Prostate gland (tissue), 2 donors: ENCODE measurements at regions not wholly inside any gene's neighbourhood (a gene's known extent, or its start where the extent isn't known, plus 50 kb on each side); places are given as distances from the start of the nearest gene placed in this dataset.

Source experiments
- DNase-seq: peaks from one replicate; pipeline ENCODE4 v3.0.0-alpha.2; 2019; ENCODE audit warnings: low spot score
- H3K27ac ChIP-seq, 2 donors: fragments of 200-600 bp; sonication (generic); 2 replicates each; pipeline ENCODE4 v1.5.1; 2017 to 2019
- H3K27me3 ChIP-seq: fragments of 200-600 bp; sonication (generic); replicated peaks from 2 replicates; pipeline ENCODE4 v1.5.1; 2019; ENCODE audit not compliant: insufficient read depth
- H3K36me3 ChIP-seq, 2 donors: fragments of 200-600 bp; sonication (generic); 1 replicate in 1 of 2; 2 replicates in 1 of 2; pipeline versions ENCODE4 v1.5.1 to v1.8.1; 2017 to 2019
- H3K4me1 ChIP-seq: fragments of 200-600 bp; sonication (generic); replicated peaks from 2 replicates; pipeline ENCODE4 v1.5.1; 2019
- H3K4me3 ChIP-seq, 2 donors: fragments of 200-600 bp; sonication (generic); 2 replicates each; pipeline ENCODE4 v1.5.1; 2017 to 2019
- H3K9me3 ChIP-seq: fragments of 200-600 bp; sonication (generic); 2 replicates; pipeline ENCODE4 v1.5.1; 2017
- CTCF ChIP-seq, 4 experiments: fragments of 200-600 bp in 2 of 4; fragments of 450-650 bp in 2 of 4; sonication (generic) in 2 of 4; IDR thresholded peaks; 1 replicate in 3 of 4; 2 replicates in 1 of 4; pipeline ENCODE4 v1.5.1; 2016 to 2019; ENCODE audit warnings: antibody characterized with exemption in 4 of 4, mild to moderate bottlenecking in 2 of 4, moderate library complexity in 2 of 4
- POLR2A ChIP-seq: fragments of 450-650 bp; IDR thresholded peaks from one replicate; pipeline ENCODE4 v1.6.1; 2016; ENCODE audit warnings: antibody characterized with exemption, mild to moderate bottlenecking
- POLR2AphosphoS5 ChIP-seq: sonication (generic); formaldehyde crosslinking; IDR thresholded peaks from one replicate; pipeline ENCODE4 v1.6.1; 2017; ENCODE audit warnings: antibody characterized with exemption
- WGBS: methylation state at CpG from one replicate; pipeline ENCODE4 v1.1.5; 2018; 5-methylcytosine and 5-hydroxymethylcytosine counted together
- intact Hi-C: fragments of 100-400 bp; cut with DNase I; formaldehyde crosslinking; loops from one replicate; pipeline ENCODE4 v1.14.2; 2022

- no peak for DNase-seq
- Histone ChIP-seq H3K4me1 (no peaks in the 10 kb centered on the region), H3K27ac (no peak overlapping the region), H3K4me3 (no peak overlapping the region), H3K36me3 (no peaks in the 10 kb centered on the region), H3K27me3 (no peaks in the 10 kb centered on the region), H3K9me3 (no peaks in the 10 kb centered on the region)
- intact Hi-C loops, result no loop called here
- no peak for TF ChIP-seq POLR2A
- TF ChIP-seq CTCF (IDR thresholded peaks at IDR 0.05), result no peak
- no peak for TF ChIP-seq POLR2AphosphoS5
These were observed 268.6 kb upstream of the PLSCR5 start for GRCh38 chr3:146873748-146874147.

- intact Hi-C loops, result no loop called here
- no peaks in the 10 kb centered on the region for H3K36me3 ChIP-seq
- no peaks in the 10 kb centered on the region for H3K4me1 ChIP-seq
- no peak for TF ChIP-seq CTCF (IDR thresholded peaks at IDR 0.05)
- no peak for TF ChIP-seq POLR2A
- TF ChIP-seq POLR2AphosphoS5, result no peak
- H3K27ac ChIP-seq, result no peak overlapping the region
- no peaks in the 10 kb centered on the region for H3K9me3 ChIP-seq
- DNase-seq, result no peak
- 34% methylated on average over 7 of the region's 7 CpGs for WGBS
- no peak overlapping the region for H3K4me3 ChIP-seq
- no peaks in the 10 kb centered on the region for H3K27me3 ChIP-seq
These were observed 260.1 kb upstream of the PLSCR5 start for GRCh38 chr3:146865175-146865755.

GRCh38 chr3:146861262-146861661 is 256.1 kb upstream of the PLSCR5 start:
- WGBS, result 93% methylated on average over 3 of the region's 3 CpGs
- H3K27ac ChIP-seq, result no peak overlapping the region
- no peak overlapping the region for H3K4me3 ChIP-seq

GRCh38 chr3:146854523-146854922 is 249.4 kb upstream of the PLSCR5 start:
- Histone ChIP-seq H3K4me1 (no peaks in the 10 kb centered on the region), H3K4me3 (no peak overlapping the region), H3K27me3 (no peaks in the 10 kb centered on the region), H3K9me3 (no peaks in the 10 kb centered on the region), H3K36me3 (no peaks in the 10 kb centered on the region), H3K27ac (no peak overlapping the region)
- TF ChIP-seq CTCF (IDR thresholded peaks at IDR 0.05) (no peak), POLR2AphosphoS5 (no peak), POLR2A (no peak)
- 88% methylated on average over 4 of the region's 4 CpGs for WGBS
- DNase-seq, result no peak
- intact Hi-C loops, result no loop called here

More at GRCh38 chr3:146861262-146861661, 256.1 kb upstream of the PLSCR5 start:
- Histone ChIP-seq H3K36me3 (no peaks in the 10 kb centered on the region), H3K4me1 (no peaks in the 10 kb centered on the region), H3K9me3 (no peaks in the 10 kb centered on the region), H3K27me3 (no peaks in the 10 kb centered on the region)
- TF ChIP-seq POLR2A (no peak), POLR2AphosphoS5 (no peak), CTCF (IDR thresholded peaks at IDR 0.05) (no peak)
- DNase-seq, result no peak
- intact Hi-C loops, result no loop called here

GRCh38 chr3:146851665-146852064 is 246.5 kb upstream of the PLSCR5 start:
- intact Hi-C loops, result no loop called here
- TF ChIP-seq POLR2A, result no peak
- TF ChIP-seq CTCF (IDR thresholded peaks at IDR 0.05), result no peak
- TF ChIP-seq POLR2AphosphoS5, result no peak
- H3K27me3 ChIP-seq, result no peaks in the 10 kb centered on the region
- no peak overlapping the region for H3K27ac ChIP-seq
- WGBS, result 68% methylated on average over 2 of the region's 2 CpGs
- DNase-seq, result no peak
- no peaks in the 10 kb centered on the region for H3K36me3 ChIP-seq
- H3K9me3 ChIP-seq, result no peaks in the 10 kb centered on the region
- H3K4me3 ChIP-seq, result no peak overlapping the region
- no peaks in the 10 kb centered on the region for H3K4me1 ChIP-seq
